Stimulated activated CD8-positive, alpha-beta memory T cell treated with anti-CD3 and anti-CD28 coated beads, Interleukin-15, amount 100 ng/mL, for 24 hours (primary cell): ENCODE measurements at regions not wholly inside any gene's neighbourhood (a gene's known extent, or its start where the extent isn't known, plus 50 kb on each side); places are given as distances from the start of the nearest gene placed in this dataset.
"Not testable (repeated sequence)": the region's sequence is repeated elsewhere in the genome, so short reads cannot be mapped to it uniquely, and the experiment has no call there.

Experiments used
- DNase-seq: peaks from one replicate; pipeline ENCODE4 v3.0.0-alpha.2; 2020; ENCODE audit warnings: low read depth

DNA sequence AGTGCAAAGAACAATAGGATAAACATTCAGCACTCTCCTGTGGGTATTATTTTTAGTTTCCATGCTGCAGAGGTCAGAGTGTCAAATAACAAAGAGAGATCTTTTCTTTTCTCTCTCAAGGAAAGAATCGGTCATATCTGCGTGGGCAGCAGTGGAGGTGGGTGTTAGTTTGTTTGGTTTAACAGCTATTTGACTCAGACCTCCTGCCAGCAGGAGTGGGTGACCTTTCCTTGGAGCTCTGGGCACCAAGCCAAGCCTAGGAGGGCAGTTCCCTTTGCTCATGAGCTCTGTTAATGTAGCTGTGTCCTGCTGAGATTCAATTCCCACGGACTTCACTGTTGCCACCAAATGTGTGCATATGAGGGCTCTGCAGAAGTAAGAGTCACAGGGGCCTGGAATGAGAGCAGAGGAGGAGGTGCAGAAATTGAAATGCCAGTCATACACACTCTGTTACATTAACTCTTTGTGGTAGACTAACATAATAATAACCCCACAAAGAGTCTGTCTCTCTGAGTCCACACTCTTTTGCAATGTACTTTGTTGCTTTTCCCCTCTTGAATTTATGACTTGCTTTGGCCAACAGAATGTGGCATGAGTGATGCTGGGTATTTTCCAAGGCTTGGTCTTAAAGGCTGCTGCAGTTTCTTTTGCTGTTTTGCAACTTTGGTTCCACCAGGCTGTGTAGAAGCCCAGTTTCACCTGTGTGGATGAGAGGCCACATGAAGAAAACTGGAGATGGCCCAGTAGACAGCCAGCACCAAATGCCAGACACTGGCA is 76.0 kb upstream of the GRK3 start:
- DNase-seq = no peak

DNA sequence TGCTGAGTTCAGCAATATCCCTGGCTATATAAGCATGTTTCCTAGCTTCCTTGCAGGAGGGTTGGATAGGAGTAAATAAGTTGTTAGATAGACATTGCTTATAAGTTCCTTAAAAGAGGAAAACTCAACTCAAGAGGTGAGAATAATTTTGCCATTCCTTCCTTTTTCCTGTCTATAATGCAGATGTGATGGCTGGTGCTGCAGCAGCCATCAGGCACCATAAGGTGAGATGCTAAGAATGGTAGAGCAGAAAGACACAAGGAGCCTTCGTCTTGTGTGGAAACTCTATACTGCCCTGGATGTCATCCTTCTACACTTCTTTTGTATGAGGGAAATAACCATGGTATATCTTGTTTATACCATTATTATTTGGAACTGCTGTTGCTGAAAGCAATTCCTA is 74.5 kb upstream of the GRK3 start:
- DNase-seq = no peak

DNA sequence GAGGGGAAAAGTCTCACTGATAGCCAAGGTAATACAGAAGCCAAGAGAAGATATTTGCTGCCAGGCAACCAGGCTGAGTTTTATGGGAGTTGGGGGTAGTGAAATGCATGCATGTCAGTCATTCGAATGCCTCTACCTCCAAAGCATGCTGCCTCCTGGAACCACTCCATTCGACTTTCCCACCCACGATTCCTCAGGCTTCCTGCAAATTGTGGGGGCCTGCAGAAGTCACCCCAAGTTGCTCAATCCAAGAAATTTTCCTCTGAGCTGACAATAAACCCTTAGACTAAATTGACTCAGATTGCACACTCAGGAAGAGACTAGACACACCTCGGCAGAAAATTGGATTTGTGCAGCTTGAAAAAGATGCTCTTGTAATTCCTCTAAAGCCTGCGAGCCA is 73.6 kb upstream of the GRK3 start:
- no peak for DNase-seq

DNA sequence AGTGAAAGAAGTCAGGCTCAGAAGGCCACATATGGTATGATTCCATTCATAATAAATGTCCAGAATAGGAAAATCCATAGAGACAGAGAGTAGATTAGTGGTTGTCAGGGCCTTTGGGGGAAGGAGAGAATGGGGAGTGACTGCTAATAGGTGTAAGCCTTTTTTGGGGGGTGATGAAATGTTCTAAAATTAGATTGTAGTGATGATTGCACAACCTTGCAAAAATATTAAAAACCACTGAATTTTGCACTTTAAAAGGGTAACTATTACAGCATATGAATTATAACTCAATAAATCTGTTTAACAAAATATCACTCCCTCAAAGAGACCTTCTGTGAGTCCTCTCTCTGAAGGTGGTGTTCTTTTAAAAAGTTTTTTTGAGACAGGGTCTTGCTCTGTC is 72.3 kb upstream of the GRK3 start:
- no peak for DNase-seq

DNA sequence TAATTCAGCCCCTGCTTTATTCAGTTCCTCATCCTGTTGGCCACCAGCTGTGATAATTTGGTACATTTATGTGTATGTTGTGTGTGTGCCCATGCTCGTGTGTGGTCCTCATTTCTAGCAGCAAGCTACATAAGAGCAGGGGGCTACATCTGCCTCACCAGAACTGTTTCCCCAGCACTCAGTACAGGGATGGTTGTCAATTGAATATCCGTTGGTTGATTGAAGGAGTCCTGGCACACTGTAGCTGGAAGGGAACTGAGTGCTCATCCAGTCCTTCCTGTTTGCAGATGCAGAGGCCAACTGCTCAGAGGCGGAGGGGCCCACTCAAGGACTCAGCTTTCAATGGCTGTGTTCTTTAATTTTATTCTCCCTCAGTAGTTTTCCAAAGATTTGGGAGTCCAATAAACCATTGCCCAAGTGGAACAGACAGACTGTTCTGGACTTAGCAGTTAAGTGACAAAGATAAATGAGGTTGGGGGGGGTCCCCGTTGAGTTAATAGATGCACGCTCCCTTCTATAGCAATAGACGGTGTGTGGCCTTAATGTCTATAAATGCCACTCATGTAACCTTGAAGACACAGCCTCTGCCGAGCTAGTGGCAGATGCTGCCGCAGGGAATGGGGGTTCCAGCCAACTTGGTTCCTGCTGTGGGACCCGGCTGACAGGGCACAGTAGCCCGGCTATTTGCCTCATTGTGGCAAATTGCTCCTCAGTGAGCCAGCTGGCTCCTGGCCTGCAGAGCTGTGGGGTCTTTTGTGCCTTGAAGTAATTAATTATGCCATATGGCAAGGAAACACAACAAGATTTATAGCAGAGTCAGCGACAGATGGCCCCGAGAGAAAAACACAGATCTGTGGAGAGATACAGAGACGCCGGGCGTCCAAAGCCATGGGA is 71.4 kb upstream of the GRK3 start:
- no peak for DNase-seq

DNA sequence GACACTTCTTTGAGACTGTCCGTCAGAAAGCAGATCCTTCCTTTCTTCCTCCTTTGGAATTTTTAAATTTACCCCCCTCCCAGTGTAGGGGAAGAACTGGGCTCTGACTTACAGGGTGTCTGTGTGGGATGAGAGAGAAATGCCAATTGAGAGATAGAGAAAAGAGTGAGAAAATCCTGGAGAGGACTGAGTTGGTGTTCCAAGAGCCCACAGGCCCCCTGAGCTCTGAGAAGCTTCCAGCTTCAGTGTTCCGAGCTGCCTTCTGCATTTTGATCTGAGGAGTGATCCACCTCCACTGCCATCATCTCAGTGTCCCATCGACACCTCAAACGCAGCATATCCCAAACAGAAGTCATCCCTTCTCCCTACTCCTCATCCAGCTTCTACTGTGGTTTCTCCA is 70.7 kb upstream of the GRK3 start:
- no peak for DNase-seq

DNA sequence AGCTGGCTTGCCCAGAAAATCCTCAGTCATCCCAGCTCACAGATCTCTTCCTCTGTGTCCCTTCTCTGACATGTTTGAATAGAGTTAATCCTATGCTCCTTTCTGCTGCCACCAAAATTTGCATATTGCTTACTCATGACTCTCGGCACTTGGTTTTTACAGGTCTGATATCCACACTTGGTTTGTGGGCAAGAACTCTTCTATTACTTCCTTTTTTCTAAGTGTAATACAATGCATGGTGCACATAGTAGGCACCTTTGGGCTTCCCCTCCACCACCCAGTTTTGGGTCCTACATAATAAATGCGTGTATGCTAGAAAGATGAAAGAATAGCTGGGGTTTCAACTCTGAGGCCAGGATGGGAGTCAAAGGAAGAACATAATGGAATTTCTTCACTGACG is 69.7 kb upstream of the GRK3 start:
- no peak for DNase-seq

DNA sequence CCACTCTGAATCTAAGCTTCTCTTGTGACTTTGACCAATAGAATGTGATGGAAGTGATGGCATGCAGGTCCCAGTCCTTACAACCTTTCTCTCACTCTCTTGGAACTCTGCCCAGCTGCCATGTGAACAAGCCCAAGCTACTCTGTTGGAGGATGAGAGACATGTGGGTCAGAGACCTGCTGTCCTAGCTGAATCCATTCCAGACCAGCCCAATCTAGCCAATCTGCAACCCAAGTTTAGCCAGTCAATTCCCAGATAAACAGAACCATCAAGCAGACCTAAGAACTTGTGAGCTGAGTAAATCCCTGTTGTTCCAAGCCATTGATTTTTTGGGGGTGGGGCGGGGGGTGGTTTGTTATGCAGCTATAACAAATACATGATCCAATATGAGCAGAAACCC is 69.2 kb upstream of the GRK3 start:
- DNase-seq = no peak

DNA sequence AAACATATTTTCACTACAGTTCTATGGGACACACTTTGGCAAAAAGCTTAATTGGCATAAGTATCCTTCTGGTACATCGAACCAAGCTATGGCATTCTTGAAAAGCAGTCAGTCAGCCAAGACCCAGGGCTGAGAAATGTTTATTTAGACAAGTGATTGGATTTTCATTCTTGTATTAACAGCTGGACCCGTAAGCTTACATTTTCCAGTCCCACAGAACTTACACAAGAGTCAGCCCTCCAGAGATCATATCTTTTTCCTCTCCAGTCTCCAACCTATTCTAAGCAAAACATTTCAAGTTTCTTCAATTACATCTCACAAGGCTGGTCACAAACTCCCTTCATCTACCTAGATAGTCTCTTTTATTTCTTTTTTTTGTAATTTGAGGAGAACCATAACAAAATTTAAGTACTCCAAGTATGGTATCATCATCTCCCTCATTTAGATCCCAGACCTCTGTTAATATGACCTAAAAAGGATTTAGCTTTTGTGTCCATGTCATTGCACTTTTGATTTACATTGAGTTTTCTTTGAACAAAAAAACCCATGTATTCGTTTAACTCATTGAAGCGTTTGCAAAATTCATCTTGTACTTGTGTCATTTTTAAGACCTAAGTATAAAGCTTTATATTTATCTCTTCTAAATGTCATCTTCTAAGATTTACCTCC is 67.9 kb upstream of the GRK3 start:
- DNase-seq = no peak

DNA sequence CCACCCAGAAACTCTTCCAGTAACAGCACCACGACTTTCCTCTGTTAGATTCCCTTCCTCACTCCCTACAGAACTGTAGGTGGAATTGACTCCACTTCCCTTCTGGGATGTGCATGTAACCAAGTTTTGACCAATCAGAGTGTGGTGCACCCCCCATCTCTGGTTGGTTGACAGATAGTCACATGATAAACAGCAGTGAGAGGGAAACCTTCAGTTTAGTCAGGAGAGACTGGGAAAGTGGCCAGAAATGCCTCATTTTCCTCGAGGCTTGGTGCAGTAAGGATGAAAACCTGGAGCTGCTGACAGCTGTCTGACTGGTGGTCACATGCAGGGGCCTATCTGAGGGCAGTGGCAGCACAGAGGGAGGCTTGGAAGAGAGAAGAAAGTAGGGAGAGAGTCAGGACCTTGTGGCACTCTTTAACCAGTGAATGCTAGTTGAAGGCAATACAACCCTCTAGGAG is 67.3 kb upstream of the GRK3 start:
- DNase-seq = no peak

DNA sequence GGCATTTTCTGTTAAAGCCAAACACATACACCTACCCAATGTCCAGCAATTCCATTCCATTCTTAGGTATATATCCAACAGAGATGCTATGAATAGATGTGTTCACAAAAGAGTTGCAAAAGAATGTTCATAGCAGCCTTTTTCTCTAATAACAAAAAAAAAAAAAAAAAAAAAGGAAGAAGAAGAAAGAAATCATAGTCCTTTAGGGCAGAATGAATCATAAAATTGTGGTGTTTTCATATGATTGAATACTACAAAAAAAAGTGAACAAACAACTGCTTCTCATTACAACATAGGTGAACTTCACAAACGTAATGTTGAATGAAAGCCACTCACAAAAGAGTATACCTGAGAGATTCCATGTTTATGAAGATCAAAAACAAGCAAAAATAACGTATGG is 66.8 kb upstream of the GRK3 start:
- no peak for DNase-seq

DNA sequence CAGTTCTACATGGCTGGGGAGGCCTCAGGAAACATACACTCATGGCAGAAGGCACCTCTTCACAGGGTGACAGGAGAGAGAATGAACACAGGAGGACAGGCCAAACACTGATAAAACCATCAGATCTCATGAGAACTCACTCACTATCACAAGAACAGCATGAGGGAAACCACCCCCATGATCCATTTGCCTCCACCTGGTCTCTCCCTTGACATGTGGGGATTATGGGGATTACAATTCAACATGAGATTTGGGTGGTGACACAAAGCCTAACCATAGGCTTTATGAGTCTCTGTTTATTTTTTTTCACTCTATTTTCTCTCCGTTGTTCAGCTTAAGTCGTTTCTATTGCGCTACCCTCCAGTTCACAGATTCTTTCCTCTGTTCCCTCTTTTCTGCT is 63.8 kb upstream of the GRK3 start:
- not testable (repeated sequence) for DNase-seq

DNA sequence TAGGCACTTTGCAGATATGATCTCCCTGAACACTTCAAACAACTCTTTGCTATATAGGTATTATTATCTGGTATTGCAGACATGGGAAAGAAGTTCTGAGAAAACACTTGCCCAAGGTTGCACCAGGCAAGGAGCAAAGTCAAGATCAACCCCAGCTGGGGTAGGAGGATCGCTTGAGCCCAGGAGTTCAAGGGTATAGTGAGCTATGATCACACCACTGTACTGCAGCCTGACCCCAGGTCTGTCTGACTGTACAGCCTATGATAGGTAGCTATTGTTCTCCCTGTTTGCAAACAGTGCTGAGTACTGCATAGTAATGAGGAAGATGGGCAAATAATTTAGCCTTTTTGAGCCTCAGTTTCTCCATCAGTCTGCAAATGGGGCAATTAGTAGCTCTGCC is 60.5 kb upstream of the GRK3 start:
- DNase-seq = not testable (repeated sequence)

DNA sequence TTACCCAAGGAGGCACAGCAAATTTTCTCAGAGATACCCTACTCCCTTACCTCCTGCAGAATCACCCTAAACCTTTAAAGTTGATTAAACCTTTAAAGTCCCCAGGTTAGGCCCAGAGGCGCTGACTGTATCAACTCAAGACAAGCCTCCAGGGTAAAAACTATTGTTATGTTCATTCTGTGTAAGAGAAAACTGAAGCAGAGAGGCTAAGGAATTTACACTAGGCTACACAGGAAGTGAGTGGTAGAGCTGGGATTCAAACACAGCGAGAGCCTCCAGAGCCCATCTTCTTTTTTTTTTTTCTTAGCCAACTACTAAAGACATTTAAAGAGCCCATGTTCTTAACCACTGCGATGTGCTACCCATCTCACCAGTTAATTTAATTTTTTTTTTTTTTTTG is 56.3 kb upstream of the GRK3 start:
- DNase-seq = no peak

DNA sequence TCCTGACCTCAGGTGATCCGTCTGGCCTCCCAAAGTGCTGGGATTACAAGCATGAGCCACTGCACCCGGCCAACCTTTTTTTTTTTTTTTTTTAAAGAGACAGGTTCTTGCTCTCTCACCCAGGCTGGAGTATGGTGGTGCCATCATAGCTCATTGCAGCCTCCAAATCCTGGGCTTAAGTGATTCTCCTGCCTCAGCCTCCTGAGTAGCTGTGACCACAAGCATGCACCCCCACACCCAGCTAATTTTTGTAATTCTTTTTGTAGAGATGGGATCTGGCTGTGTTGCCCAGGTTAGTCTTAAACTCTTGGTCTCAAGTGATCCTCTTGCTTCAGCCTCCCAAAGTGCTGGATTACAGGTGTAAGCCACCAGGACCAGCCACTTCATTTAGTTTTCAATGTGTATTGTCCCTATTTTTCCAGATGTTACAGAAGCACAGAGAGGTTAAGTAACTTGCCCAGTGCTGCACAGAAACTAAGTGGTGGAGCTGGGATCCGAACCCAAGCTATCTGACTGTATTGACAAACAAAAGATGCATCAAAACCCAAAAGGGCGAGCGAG is 55.6 kb upstream of the GRK3 start:
- DNase-seq = no peak

DNA sequence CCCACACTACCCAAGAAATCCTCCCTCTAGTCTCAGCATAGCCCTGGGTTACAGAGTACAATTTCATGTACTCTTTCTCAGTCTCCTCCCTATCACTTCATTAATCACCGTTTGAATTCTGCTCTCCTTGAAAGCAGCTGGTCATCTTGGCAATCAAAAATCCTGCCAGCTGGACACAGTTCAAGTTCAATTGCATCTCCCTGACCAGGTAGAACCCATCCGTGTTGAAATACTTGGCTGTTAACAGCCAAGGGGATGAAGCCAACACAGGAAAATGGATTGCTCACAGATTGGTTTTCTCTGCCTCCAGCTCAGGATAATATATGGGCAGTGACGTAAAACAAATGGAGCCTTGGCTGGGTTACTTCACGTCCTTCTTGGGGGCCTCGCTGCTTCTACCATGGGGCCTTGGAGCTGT is 55.1 kb upstream of the GRK3 start:
- DNase-seq = no peak

DNA sequence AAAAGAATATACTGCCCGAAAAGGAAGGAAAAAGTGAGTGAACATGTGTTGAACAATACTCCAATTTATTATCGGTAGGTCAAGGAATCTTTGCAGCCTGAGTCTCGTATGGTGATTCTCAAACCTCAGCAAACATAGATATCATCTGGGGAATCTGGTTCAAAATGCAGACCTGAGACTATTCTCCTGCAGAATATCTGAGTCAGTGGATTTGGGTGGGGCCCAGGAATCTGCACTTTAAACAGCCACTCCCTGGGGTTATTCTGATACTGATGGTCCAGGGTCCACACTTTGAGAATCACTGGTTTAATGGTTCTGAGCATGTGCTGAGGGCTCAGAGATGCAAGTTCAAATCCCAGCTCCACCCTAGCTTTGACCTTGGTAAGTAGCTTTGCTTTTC is 53.6 kb upstream of the GRK3 start:
- no peak for DNase-seq

DNA sequence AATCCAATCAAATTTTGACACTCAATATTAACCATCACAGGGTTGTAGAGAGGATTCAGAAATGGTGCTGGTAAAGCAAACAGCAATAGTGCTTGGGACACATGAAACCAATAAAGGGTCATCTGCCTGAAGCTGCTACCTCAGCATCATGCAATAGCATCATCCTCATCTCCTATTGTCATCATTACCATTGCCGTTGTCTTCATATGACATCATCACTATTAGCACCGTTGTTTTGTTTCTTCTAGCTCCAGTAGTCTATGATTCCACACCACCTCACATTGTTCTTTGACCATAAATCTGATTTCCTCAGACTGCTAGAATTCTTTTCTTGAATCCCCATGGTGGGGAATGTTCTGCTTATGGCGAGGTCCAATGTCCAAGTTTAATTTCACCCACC is 52.8 kb upstream of the GRK3 start:
- no peak for DNase-seq

DNA sequence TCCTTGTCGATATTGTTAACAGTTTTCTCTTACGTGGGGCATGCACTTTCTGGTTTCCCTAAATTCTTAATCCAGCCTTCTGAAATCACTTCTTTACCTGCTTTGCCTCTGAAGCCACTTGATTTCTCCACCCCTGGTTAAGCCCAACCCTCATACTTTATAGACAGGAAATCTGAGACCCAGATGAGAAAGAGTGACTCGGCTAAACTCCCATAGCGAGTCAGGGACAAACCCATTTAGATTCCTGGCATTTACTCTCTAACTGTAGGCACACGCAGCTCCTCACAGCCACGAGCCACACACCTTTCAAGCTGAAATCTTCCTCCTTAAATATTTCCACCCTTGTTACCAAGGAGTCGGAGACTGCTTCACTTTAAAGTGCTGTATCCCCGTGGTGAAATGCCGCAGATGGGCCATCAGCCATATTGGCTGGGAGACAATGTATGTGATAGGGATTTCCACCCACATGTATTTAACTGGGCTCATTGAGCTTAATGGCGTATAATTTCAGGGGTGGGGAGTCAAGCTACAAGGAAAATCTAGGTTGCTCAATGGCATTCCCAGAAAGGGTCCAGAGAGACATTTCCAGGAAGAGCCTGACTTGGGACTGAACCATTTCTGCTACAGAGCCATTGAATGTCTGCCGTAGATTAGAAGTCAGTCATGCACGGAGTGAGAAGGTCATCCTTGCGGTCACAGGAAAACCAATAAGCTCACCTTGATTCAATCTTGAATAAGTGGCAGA is 49.9 kb upstream of the GRK3 start:
- no peak for DNase-seq
